IMR-90 (cell line): ENCODE measurements at regions not wholly inside any gene's neighbourhood (a gene's known extent, or its start where the extent isn't known, plus 50 kb on each side); places are given as distances from the start of the nearest gene placed in this dataset.

ENCODE experiments used
- CEBPB ChIP-seq: IDR thresholded peaks from 2 replicates; pipeline ENCODE4 v1.6.1; 2012; ENCODE audit warnings: low read depth, low read length, improper control_type of control experiment
- CHD1 ChIP-seq: IDR thresholded peaks from 2 replicates; pipeline ENCODE4 v1.6.1; 2012; ENCODE audit warnings: low read depth, low read length, improper control_type of control experiment
- CTCF ChIP-seq: conservative IDR thresholded peaks from 2 replicates; pipeline ENCODE4 v1.5.1; 2012; ENCODE audit warnings: mild to moderate bottlenecking, low read depth, low read length, improper control_type of control experiment
- ELK1 ChIP-seq: fragments of 150-350 bp; IDR thresholded peaks from 2 replicates; pipeline ENCODE4 v1.6.1; 2016; ENCODE audit warnings: low read depth, mild to moderate bottlenecking, low read length, moderate library complexity, borderline replicate concordance
- MAZ ChIP-seq: IDR thresholded peaks from 2 replicates; pipeline ENCODE4 v1.6.1; 2012; ENCODE audit warnings: low read depth, mild to moderate bottlenecking, low read length, improper control_type of control experiment, moderate library complexity, borderline replicate concordance
- MXI1 ChIP-seq: IDR thresholded peaks from 2 replicates; pipeline ENCODE4 v1.6.1; 2012; ENCODE audit warnings: low read depth, mild to moderate bottlenecking, low read length, moderate library complexity, borderline replicate concordance
- NFE2L2 ChIP-seq: fragments of 150-350 bp; IDR thresholded peaks from 2 replicates; pipeline ENCODE4 v1.6.1; 2016; ENCODE audit warnings: low read depth, mild to moderate bottlenecking, low read length
- POLR2A ChIP-seq: IDR thresholded peaks from 2 replicates; pipeline ENCODE4 v1.6.1; 2012; ENCODE audit warnings: mild to moderate bottlenecking, low read depth, low read length
- RAD21 ChIP-seq: IDR thresholded peaks from 2 replicates; pipeline ENCODE4 v1.6.1; 2012; ENCODE audit warnings: low read length, improper control_type of control experiment
- RCOR1 ChIP-seq: IDR thresholded peaks from 2 replicates; pipeline ENCODE4 v1.6.1; 2012; ENCODE audit warnings: mild to moderate bottlenecking, low read length, improper control_type of control experiment; ENCODE audit not compliant: insufficient replicate concordance
- RFX5 ChIP-seq: IDR thresholded peaks from 2 replicates; pipeline ENCODE4 v1.8.0; 2012; ENCODE audit warnings: low read depth, mild to moderate bottlenecking, low read length, moderate library complexity
- SMC3 ChIP-seq: fragments of 150-350 bp; IDR thresholded peaks from 2 replicates; pipeline ENCODE4 v1.6.1; 2016; ENCODE audit warnings: low read depth, mild to moderate bottlenecking, antibody characterized with exemption, low read length, moderate library complexity
- USF2 ChIP-seq: fragments of 150-350 bp; IDR thresholded peaks from 2 replicates; pipeline ENCODE4 v1.6.1; 2017; ENCODE audit warnings: mild to moderate bottlenecking, antibody characterized with exemption, low read length, low read depth

- TF ChIP-seq CTCF (no peak), RAD21 (no peak), CEBPB (no peak), POLR2A (no peak), ELK1 (no peak), RCOR1 (no peak), CHD1 (no peak), SMC3 (no peak), NFE2L2 (no peak), MXI1 (no peak), RFX5 (no peak), MAZ (no peak), USF2 (no peak)
Measured at GRCh38 chr2:236684504-236685256, 115.1 kb downstream of the ACKR3 start.
